Smooth muscle cell (in vitro differentiated cells): ENCODE measurements at regions not wholly inside any gene's neighbourhood (a gene's known extent, or its start where the extent isn't known, plus 50 kb on each side); places are given as distances from the start of the nearest gene placed in this dataset.
A peak's percentile ranks its signal among the peaks of the same experiment; 100 is the strongest.

Experiments used
- DNase-seq: peaks from one replicate; lab custom pipeline; 2025; ENCODE audit not compliant: unreplicated experiment; lab: John Stamatoyannopoulos, UW
- H2AFZ ChIP-seq: fragments of 200-600 bp; sonication (generic); 2 replicates; pipeline ENCODE4 v1.6.0; 2016; ENCODE audit warnings: antibody characterized with exemption, low read depth, mild to moderate bottlenecking
- H3F3A ChIP-seq: fragments of 200-600 bp; sonication (generic); 2 replicates; pipeline ENCODE4 v1.6.0; 2017; ENCODE audit warnings: antibody characterized with exemption, low read depth
- H3K27ac ChIP-seq: fragments of 200-600 bp; sonication (generic); 2 replicates; pipeline ENCODE4 v1.5.1; 2016; ENCODE audit warnings: low read depth, mild to moderate bottlenecking
- H3K27me3 ChIP-seq: fragments of 200-600 bp; sonication (generic); 2 replicates; pipeline ENCODE4 v1.6.1; 2016; ENCODE audit warnings: low read depth, mild to moderate bottlenecking
- H3K36me3 ChIP-seq: fragments of 200-600 bp; sonication (generic); 2 replicates; pipeline ENCODE4 v1.5.1; 2016; ENCODE audit warnings: low read depth
- H3K4me1 ChIP-seq: fragments of 200-600 bp; sonication (generic); 2 replicates; pipeline ENCODE4 v1.5.1; 2016; ENCODE audit warnings: low read depth
- H3K4me2 ChIP-seq: fragments of 200-600 bp; sonication (generic); 2 replicates; pipeline ENCODE4 v1.6.0; 2016; ENCODE audit warnings: mild to moderate bottlenecking
- H3K4me3 ChIP-seq: fragments of 200-600 bp; sonication (generic); 2 replicates; pipeline ENCODE4 v1.5.1; 2016; ENCODE audit warnings: mild to moderate bottlenecking
- H3K79me2 ChIP-seq: fragments of 200-600 bp; sonication (generic); 2 replicates; pipeline ENCODE4 v1.6.0; 2016; ENCODE audit warnings: low read depth, mild to moderate bottlenecking
- H3K9ac ChIP-seq: fragments of 200-600 bp; sonication (generic); 2 replicates; pipeline ENCODE4 v1.6.0; 2016; ENCODE audit warnings: low read depth
- H3K9me3 ChIP-seq: fragments of 200-600 bp; sonication (generic); replicated peaks from 2 replicates; pipeline ENCODE4 v1.5.1; 2016; ENCODE audit warnings: low read depth
- H4K20me1 ChIP-seq: fragments of 200-600 bp; sonication (generic); 2 replicates; pipeline ENCODE4 v1.6.0; 2016; ENCODE audit warnings: low read depth
- CTCF ChIP-seq: fragments of 200-600 bp; sonication (generic); IDR thresholded peaks from 2 replicates; pipeline ENCODE4 v1.5.1; 2017; ENCODE audit warnings: borderline replicate concordance, mild to moderate bottlenecking, antibody characterized with exemption; ENCODE audit not compliant: insufficient read depth, poor library complexity, severe bottlenecking
- WGBS: methylation state at CpG from one replicate; pipeline ENCODE4 v1.1.7; 2016; ENCODE audit warnings: low lambda C conversion rate; 5-methylcytosine and 5-hydroxymethylcytosine counted together

- TF ChIP-seq CTCF, result no peak
- Histone ChIP-seq H3K9me3 (no peaks in the 10 kb centered on the region), H3K4me1 (no peaks in the 10 kb centered on the region), H3K27ac (no peak overlapping the region), H3K4me2 (no peak overlapping the region), H3K36me3 (no peaks in the 10 kb centered on the region), H3K27me3 (no peaks in the 10 kb centered on the region), H3K4me3 (no peak overlapping the region), H2AFZ (no peak overlapping the region), H3K79me2 (no peaks in the 10 kb centered on the region), H4K20me1 (no peaks in the 10 kb centered on the region), H3K9ac (no peak overlapping the region), H3F3A (no peaks in the 10 kb centered on the region)
- no peak for DNase-seq
- 82% methylated on average over 8 of the region's 8 CpGs for WGBS
Measured at GRCh38 chr15:66919421-66919820, 146.0 kb upstream of the SMAD3 start.

- H3F3A ChIP-seq, result no peaks in the 10 kb centered on the region
- no peak overlapping the region for H2AFZ ChIP-seq
- no peak overlapping the region for H3K4me3 ChIP-seq
- no peak overlapping the region for H3K27ac ChIP-seq
- H3K4me2 ChIP-seq, result no peak overlapping the region
- H3K27me3 ChIP-seq, result no peaks in the 10 kb centered on the region
- DNase-seq, result no peak
- H3K9me3 ChIP-seq, result no peaks in the 10 kb centered on the region
- H3K4me1 ChIP-seq, result no peaks in the 10 kb centered on the region
- no peaks in the 10 kb centered on the region for H3K79me2 ChIP-seq
- TF ChIP-seq CTCF, result no peak
- whole genome bisulfite sequencing, result 90% methylated on average over 6 of the region's 6 CpGs
- no peak overlapping the region for H3K9ac ChIP-seq
- H4K20me1 ChIP-seq, result no peaks in the 10 kb centered on the region
- no peaks in the 10 kb centered on the region for H3K36me3 ChIP-seq
Measured at GRCh38 chr15:66921319-66921915, 144.0 kb upstream of the SMAD3 start.

- Histone ChIP-seq H3K9ac (no peak overlapping the region), H3F3A (no peaks in the 10 kb centered on the region), H3K27ac (no peak overlapping the region), H3K4me3 (no peak overlapping the region), H3K79me2 (no peaks in the 10 kb centered on the region), H3K36me3 (no peaks in the 10 kb centered on the region), H4K20me1 (no peaks in the 10 kb centered on the region), H2AFZ (no peak overlapping the region), H3K4me2 (no peak overlapping the region), H3K4me1 (no peaks in the 10 kb centered on the region), H3K27me3 (no peaks in the 10 kb centered on the region), H3K9me3 (no peaks in the 10 kb centered on the region)
- no peak for TF ChIP-seq CTCF
- WGBS, result 45% methylated on average over 3 of the region's 3 CpGs
- DNase-seq, result no peak
Measured at GRCh38 chr15:66922608-66923007, 142.8 kb upstream of the SMAD3 start.

- Histone ChIP-seq H3K27ac (no peak overlapping the region), H3K4me1 (no peaks in the 10 kb centered on the region), H3K9me3 (no peaks in the 10 kb centered on the region), H3K79me2 (no peaks in the 10 kb centered on the region), H3K36me3 (no peaks in the 10 kb centered on the region), H3K9ac (no peak overlapping the region), H3F3A (no peaks in the 10 kb centered on the region), H3K4me3 (no peak overlapping the region), H3K4me2 (no peak overlapping the region), H2AFZ (no peak overlapping the region), H4K20me1 (no peaks in the 10 kb centered on the region), H3K27me3 (no peaks in the 10 kb centered on the region)
- DNase-seq, result no peak
- 40% methylated on average over 7 of the region's 7 CpGs for WGBS
- peak; percentile 38 for TF ChIP-seq CTCF
Measured at GRCh38 chr15:66923438-66923881, 141.9 kb upstream of the SMAD3 start.
